GM13977 (cell line): ENCODE measurements at regions not wholly inside any gene's neighbourhood (a gene's known extent, or its start where the extent isn't known, plus 50 kb on each side); places are given as distances from the start of the nearest gene placed in this dataset.

Source experiments
- DNase-seq: peaks from one replicate; pipeline ENCODE4 v3.0.0; 2012; ENCODE audit warnings: low spot score
- CTCF ChIP-seq: IDR thresholded peaks from 2 replicates; pipeline ENCODE4 v1.5.1; 2012; ENCODE audit warnings: mild to moderate bottlenecking, control low read depth; ENCODE audit not compliant: insufficient read depth; ENCODE audit errors: extremely low read depth, missing control alignments
- in situ Hi-C: fragments of 300-500 bp; cut with MboI; formaldehyde crosslinking; loops from one replicate; pipeline ENCODE4 v1.12.0; 2022; ENCODE audit warnings: low sequenced_read_pairs, low pct_unique_long_range_greater_than_20kb, mixed read lengths, inconsistent platforms; ENCODE audit not compliant: unreplicated experiment

- no peak for TF ChIP-seq CTCF
- in situ Hi-C loops = no loop called here
- DNase-seq = no peak
Measured at GRCh38 chrX:42691196-42691595, 86.8 kb downstream of the PPP1R2C start.

GRCh38 chrX:42686706-42687105 lies 91.3 kb downstream of the PPP1R2C start:
- no peak for TF ChIP-seq CTCF
- DNase-seq = no peak
- in situ Hi-C loops = no loop called here

GRCh38 chrX:42686296-42686695 lies 91.7 kb downstream of the PPP1R2C start:
- no peak for TF ChIP-seq CTCF
- in situ Hi-C loops = no loop called here
- no peak for DNase-seq

GRCh38 chrX:42684065-42684464 lies 93.9 kb downstream of the PPP1R2C start:
- in situ Hi-C loops = no loop called here
- TF ChIP-seq CTCF = no peak

GRCh38 chrX:42680666-42681065 lies 97.3 kb downstream of the PPP1R2C start:
- no peak for TF ChIP-seq CTCF
- in situ Hi-C loops = no loop called here
- no peak for DNase-seq

More at GRCh38 chrX:42684065-42684464, 93.9 kb downstream of the PPP1R2C start:
- no peak for DNase-seq

GRCh38 chrX:42678133-42678532 lies 99.8 kb downstream of the PPP1R2C start:
- no peak for DNase-seq
- in situ Hi-C loops = no loop called here
- no peak for TF ChIP-seq CTCF

- DNase-seq = no peak
- in situ Hi-C loops = no loop called here
- no peak for TF ChIP-seq CTCF
Measured at GRCh38 chrX:42673301-42673810, 104.6 kb downstream of the PPP1R2C start.
